PC-3 (cell line): ENCODE measurements at regions not wholly inside any gene's neighbourhood (a gene's known extent, or its start where the extent isn't known, plus 50 kb on each side); places are given as distances from the start of the nearest gene placed in this dataset.

Experiments used
- ATAC-seq: fragments of 200-7000 bp; cut with Tn5 transposase; 2 replicates; pipeline ENCODE4 v1.9.1; 2020; ENCODE audit warnings: mild to moderate bottlenecking, moderate library complexity
- BruUV-seq: library from RNA; stranded (reverse); fragments of 400-500 nt; replicated peaks from 2 replicates; lab custom pipeline; 2021; lab: Mats Ljungman, UMichigan
- CTCF ChIA-PET: fragments of 300-600 bp; sonication (Branson Sonifier 250); formaldehyde crosslinking; loops from one replicate; lab custom pipeline; 2022; ENCODE audit warnings: antibody characterized with exemption; lab: Charles Lee
- POLR2A ChIA-PET: fragments of 300-600 bp; sonication (Branson Sonifier 250); formaldehyde crosslinking; loops from one replicate; lab custom pipeline; 2022; ENCODE audit warnings: antibody characterized with exemption; ENCODE audit not compliant: unreplicated experiment; lab: Charles Lee
- DNase-seq: peaks from one replicate; pipeline ENCODE4 v3.0.0-alpha.2; 2015
- H2AFZ ChIP-seq: fragments of 300-600 bp; sonication (generic); 2 replicates; pipeline ENCODE4 v1.6.0; 2016; ENCODE audit warnings: antibody characterized with exemption, low read length
- H3F3A ChIP-seq: fragments of 300-600 bp; sonication (generic); one replicate; pipeline ENCODE4 v1.6.0; 2017; ENCODE audit warnings: antibody characterized with exemption, low read length, control low read depth, mild to moderate bottlenecking; ENCODE audit not compliant: unreplicated experiment
- H3K27ac ChIP-seq: fragments of 300-600 bp; sonication (generic); 2 replicates; pipeline ENCODE4 v1.5.1; 2016; ENCODE audit warnings: mild to moderate bottlenecking, low read length
- H3K27me3 ChIP-seq: fragments of 300-600 bp; sonication (generic); 2 replicates; pipeline ENCODE4 v1.6.1; 2016; ENCODE audit warnings: low read length, mixed read lengths
- H3K36me3 ChIP-seq: fragments of 300-600 bp; sonication (generic); 2 replicates; pipeline ENCODE4 v1.6.1; 2016; ENCODE audit warnings: low read depth, mixed run types, low read length, mixed read lengths
- H3K4me1 ChIP-seq: fragments of 300-600 bp; sonication (generic); 2 replicates; pipeline ENCODE4 v1.5.1; 2016; ENCODE audit warnings: low read length; ENCODE audit not compliant: insufficient read depth
- H3K4me2 ChIP-seq: fragments of 300-600 bp; sonication (generic); 2 replicates; pipeline ENCODE4 v1.6.0; 2016; ENCODE audit warnings: low read length
- H3K4me3 ChIP-seq: fragments of 300-600 bp; sonication (generic); 2 replicates; pipeline ENCODE4 v1.5.1; 2016; ENCODE audit warnings: mild to moderate bottlenecking, low read length, mixed read lengths
- H3K79me2 ChIP-seq: fragments of 300-600 bp; sonication (generic); 2 replicates; pipeline ENCODE4 v1.6.1; 2017; ENCODE audit warnings: low read length, mixed read lengths
- H3K9ac ChIP-seq: fragments of 300-600 bp; sonication (generic); 2 replicates; pipeline ENCODE4 v1.6.0; 2016; ENCODE audit warnings: mild to moderate bottlenecking, low read length
- H3K9me2 ChIP-seq: fragments of 300-600 bp; sonication (generic); replicated peaks from 2 replicates; pipeline ENCODE4 v1.6.1; 2016; ENCODE audit warnings: mixed run types, low read length, mixed read lengths
- H3K9me3 ChIP-seq: fragments of 300-600 bp; sonication (generic); 2 replicates; pipeline ENCODE4 v1.6.1; 2016; ENCODE audit warnings: low read length, mixed read lengths
- H4K20me1 ChIP-seq: fragments of 300-600 bp; sonication (generic); 2 replicates; pipeline ENCODE4 v1.6.1; 2016; ENCODE audit warnings: low read length, mixed read lengths
- EZH2 ChIP-seq: fragments of 300-600 bp; sonication (generic); IDR thresholded peaks from one replicate; pipeline ENCODE4 v1.6.1; 2017; ENCODE audit warnings: antibody characterized with exemption, mild to moderate bottlenecking, low read length; ENCODE audit not compliant: unreplicated experiment
- EZH2phosphoT487 ChIP-seq: fragments of 300-600 bp; sonication (generic); IDR thresholded peaks from 2 replicates; pipeline ENCODE4 v1.6.1; 2018; ENCODE audit warnings: mild to moderate bottlenecking, antibody characterized with exemption, low read length, borderline replicate concordance
- intact Hi-C: fragments of 100-400 bp; cut with micrococcal nuclease; formaldehyde crosslinking; loops from 2 replicates; pipeline ENCODE4 v1.9.0; 2023
- TF ChIP-seq, protein P1 (sequence below): fragments of 300-600 bp; sonication (generic); conservative IDR thresholded peaks from 2 replicates; pipeline ENCODE4 v1.5.1; 2017; ENCODE audit warnings: antibody characterized with exemption, low read depth, mild to moderate bottlenecking, low read length

DNA sequence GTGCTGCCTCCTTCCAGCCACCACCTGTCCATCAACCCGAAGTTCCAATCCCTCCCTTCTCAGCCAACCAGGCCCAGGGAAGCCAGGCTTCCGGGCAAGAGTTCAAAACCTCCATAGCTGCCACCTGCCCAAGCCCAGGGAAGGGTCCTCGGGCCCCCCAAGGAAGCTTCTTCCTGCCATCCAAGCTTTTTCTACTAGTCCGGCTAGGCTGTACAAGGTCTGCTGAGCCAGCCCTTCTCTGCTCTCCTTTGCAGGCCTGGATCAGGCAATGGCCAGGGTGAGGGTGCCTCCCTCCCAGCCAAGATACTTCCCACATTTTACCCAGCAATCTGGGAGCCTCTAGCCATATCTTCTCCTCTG is 96.2 kb downstream of the PJA1 start:
- H3K4me3 ChIP-seq, result no peak overlapping the region
- intact Hi-C loops, result no loop called here
- TF ChIP-seq, protein P1, sequence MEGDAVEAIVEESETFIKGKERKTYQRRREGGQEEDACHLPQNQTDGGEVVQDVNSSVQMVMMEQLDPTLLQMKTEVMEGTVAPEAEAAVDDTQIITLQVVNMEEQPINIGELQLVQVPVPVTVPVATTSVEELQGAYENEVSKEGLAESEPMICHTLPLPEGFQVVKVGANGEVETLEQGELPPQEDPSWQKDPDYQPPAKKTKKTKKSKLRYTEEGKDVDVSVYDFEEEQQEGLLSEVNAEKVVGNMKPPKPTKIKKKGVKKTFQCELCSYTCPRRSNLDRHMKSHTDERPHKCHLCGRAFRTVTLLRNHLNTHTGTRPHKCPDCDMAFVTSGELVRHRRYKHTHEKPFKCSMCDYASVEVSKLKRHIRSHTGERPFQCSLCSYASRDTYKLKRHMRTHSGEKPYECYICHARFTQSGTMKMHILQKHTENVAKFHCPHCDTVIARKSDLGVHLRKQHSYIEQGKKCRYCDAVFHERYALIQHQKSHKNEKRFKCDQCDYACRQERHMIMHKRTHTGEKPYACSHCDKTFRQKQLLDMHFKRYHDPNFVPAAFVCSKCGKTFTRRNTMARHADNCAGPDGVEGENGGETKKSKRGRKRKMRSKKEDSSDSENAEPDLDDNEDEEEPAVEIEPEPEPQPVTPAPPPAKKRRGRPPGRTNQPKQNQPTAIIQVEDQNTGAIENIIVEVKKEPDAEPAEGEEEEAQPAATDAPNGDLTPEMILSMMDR, result no peak
- no peak for TF ChIP-seq EZH2phosphoT487
- POLR2A ChIA-PET, result no interaction called here
- CTCF ChIA-PET, result no interaction called here
- no TSS peak for BruUV-seq
- no peaks in the 10 kb centered on the region for H3K27me3 ChIP-seq
- H3K9ac ChIP-seq, result no peak overlapping the region
- H4K20me1 ChIP-seq, result no peaks in the 10 kb centered on the region
- no peaks in the 10 kb centered on the region; the same call in 1 of the 2 replicates for H3K4me1 ChIP-seq
- H3K79me2 ChIP-seq, result no peaks in the 10 kb centered on the region
- H3K27ac ChIP-seq, result no peak overlapping the region
- no peaks in the 10 kb centered on the region for H3K9me2 ChIP-seq
- H3K4me2 ChIP-seq, result no peak overlapping the region
- no peaks in the 10 kb centered on the region for H3K36me3 ChIP-seq
- H2AFZ ChIP-seq, result no peak overlapping the region
- no peaks in the 10 kb centered on the region for H3K9me3 ChIP-seq
- H3F3A ChIP-seq, result no peaks in the 10 kb centered on the region
- no peak for ATAC-seq
- no peak for DNase-seq

DNA sequence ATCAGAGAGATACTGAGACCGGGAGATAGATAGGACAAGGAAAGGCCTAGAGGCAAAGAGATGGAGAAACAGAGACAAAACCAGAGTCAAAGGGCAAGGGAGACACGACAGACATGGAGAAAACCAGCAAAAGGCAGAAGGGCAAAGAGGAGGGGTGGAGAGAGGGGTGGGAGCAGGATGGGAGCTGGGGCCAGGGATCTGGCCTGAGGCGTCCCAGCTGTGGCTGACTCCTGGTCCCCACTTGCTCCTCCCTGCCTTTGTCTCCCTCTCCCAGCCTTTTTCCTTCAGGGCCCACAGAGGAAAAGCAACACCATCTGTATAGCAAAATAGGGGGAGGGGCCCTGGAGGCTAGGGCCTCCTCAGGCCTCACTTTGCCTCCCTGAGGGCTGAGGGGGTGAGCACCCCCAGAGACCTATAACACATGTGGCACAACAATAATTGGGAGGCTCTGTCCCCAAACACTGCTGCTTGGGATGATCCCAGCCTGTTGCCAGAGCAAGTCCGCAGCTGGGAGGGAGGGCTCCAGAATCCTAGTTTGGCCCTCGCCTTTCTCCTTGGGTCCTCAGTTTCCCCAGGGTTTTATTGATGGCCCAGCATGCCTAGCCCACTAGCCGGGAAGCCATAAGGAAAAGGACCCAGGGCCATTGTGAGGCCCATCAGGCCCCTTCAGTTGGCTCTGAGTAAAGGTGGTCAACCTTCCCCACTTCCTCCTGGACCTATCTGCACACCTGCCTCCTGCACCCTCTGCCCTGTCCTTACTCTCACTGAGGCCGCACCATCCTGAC is 96.8 kb downstream of the PJA1 start:
- no peak overlapping the region for H3K4me2 ChIP-seq
- POLR2A ChIA-PET, result no interaction called here
- ATAC-seq, result no peak
- H3K9ac ChIP-seq, result no peak overlapping the region
- H3K9me2 ChIP-seq, result no peaks in the 10 kb centered on the region
- no peaks in the 10 kb centered on the region for H3K36me3 ChIP-seq
- no peaks in the 10 kb centered on the region for H3K79me2 ChIP-seq
- H3K4me3 ChIP-seq, result no peak overlapping the region
- no peaks in the 10 kb centered on the region for H4K20me1 ChIP-seq
- H3K27ac ChIP-seq, result no peak overlapping the region
- H3K27me3 ChIP-seq, result no peaks in the 10 kb centered on the region
- TF ChIP-seq EZH2phosphoT487, result no peak
- no peak for TF ChIP-seq EZH2
- TF ChIP-seq, protein P1, result no peak
- H3K4me1 ChIP-seq, result no peaks in the 10 kb centered on the region; the same call in 1 of the 2 replicates
- no peaks in the 10 kb centered on the region for H3K9me3 ChIP-seq
- no TSS peak for BruUV-seq
- DNase-seq, result no peak
- intact Hi-C loops, result no loop called here
- CTCF ChIA-PET, result no interaction called here
- no peak overlapping the region for H2AFZ ChIP-seq
- H3F3A ChIP-seq, result no peaks in the 10 kb centered on the region

DNA sequence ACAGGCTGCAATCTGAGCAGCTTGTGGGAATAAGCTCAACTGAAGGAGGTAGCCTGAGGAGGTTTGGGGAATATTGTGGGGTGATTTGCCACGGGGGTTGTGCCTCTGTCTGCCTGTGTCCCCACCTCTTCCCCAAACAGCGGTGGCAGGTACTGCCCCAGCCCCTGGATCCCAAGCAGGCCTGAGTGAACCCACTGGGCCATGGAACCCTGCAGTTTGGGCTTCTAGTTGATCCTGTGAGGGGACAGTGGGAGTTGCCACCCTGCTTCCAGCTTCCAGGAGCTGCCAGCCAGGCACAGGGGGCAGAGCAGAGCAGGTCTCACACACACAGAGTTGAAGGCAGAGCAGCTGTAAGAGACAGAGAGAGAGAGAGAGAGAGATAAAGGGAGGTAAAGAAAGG is 97.4 kb downstream of the PJA1 start:
- Histone ChIP-seq H3K27me3 (no peaks in the 10 kb centered on the region), H3K27ac (no peak overlapping the region), H4K20me1 (no peaks in the 10 kb centered on the region), H2AFZ (no peak overlapping the region), H3K4me3 (no peak overlapping the region), H3F3A (no peaks in the 10 kb centered on the region), H3K4me2 (no peak overlapping the region), H3K79me2 (no peaks in the 10 kb centered on the region), H3K4me1 (no peaks in the 10 kb centered on the region; the same call in 1 of the 2 replicates), H3K9ac (no peak overlapping the region), H3K9me2 (no peaks in the 10 kb centered on the region), H3K36me3 (no peaks in the 10 kb centered on the region), H3K9me3 (no peaks in the 10 kb centered on the region)
- ChIA-PET CTCF (no interaction called here), POLR2A (no interaction called here)
- ATAC-seq (no peak), DNase-seq (no peak)
- TF ChIP-seq, protein P1, result no peak
- TF ChIP-seq EZH2phosphoT487, result no peak
- no peak for TF ChIP-seq EZH2
- intact Hi-C loops, result no loop called here
- BruUV-seq, result no TSS peak
